Effector memory CD8-positive, alpha-beta T cell (primary cell): ENCODE measurements at regions not wholly inside any gene's neighbourhood (a gene's known extent, or its start where the extent isn't known, plus 50 kb on each side); places are given as distances from the start of the nearest gene placed in this dataset.

Experiments used
- ATAC-seq: fragments of 150-1000 bp; cut with Tn5 transposase; replicated peaks from 2 replicates; pipeline ENCODE4 v1.10.0; 2021; ENCODE audit warnings: mild to moderate bottlenecking, moderate library complexity
- DNase-seq, 3 experiments: peaks; one replicate each; pipeline ENCODE4 v3.0.0; 2021
- H3K27ac Mint-ChIP-seq, 2 donors: one replicate each; pipeline ENCODE4 v1.8.0; 2022; ENCODE audit warnings: mild to moderate bottlenecking in 2 of 2, mixed read lengths in 2 of 2, moderate library complexity in 2 of 2
- H3K27me3 Mint-ChIP-seq, 2 donors: one replicate each; pipeline ENCODE4 v1.8.0; 2022; ENCODE audit warnings: mixed read lengths in 2 of 2
- H3K36me3 Mint-ChIP-seq: one replicate; pipeline ENCODE4 v1.8.0; 2022; ENCODE audit warnings: mild to moderate bottlenecking, moderate library complexity, mixed read lengths; ENCODE audit not compliant: insufficient read depth
- H3K4me1 Mint-ChIP-seq, 2 donors: one replicate each; pipeline ENCODE4 v1.8.0; 2022; ENCODE audit warnings: low read depth in 2 of 2, mixed read lengths in 2 of 2
- H3K4me3 Mint-ChIP-seq, 2 donors: one replicate each; pipeline ENCODE4 v1.8.0; 2022; ENCODE audit warnings: mild to moderate bottlenecking in 2 of 2, mixed read lengths in 2 of 2, moderate library complexity in 2 of 2
- H3K9me3 Mint-ChIP-seq, 2 donors: one replicate each; pipeline ENCODE4 v1.8.0; 2022; ENCODE audit warnings: mixed read lengths in 2 of 2

DNA sequence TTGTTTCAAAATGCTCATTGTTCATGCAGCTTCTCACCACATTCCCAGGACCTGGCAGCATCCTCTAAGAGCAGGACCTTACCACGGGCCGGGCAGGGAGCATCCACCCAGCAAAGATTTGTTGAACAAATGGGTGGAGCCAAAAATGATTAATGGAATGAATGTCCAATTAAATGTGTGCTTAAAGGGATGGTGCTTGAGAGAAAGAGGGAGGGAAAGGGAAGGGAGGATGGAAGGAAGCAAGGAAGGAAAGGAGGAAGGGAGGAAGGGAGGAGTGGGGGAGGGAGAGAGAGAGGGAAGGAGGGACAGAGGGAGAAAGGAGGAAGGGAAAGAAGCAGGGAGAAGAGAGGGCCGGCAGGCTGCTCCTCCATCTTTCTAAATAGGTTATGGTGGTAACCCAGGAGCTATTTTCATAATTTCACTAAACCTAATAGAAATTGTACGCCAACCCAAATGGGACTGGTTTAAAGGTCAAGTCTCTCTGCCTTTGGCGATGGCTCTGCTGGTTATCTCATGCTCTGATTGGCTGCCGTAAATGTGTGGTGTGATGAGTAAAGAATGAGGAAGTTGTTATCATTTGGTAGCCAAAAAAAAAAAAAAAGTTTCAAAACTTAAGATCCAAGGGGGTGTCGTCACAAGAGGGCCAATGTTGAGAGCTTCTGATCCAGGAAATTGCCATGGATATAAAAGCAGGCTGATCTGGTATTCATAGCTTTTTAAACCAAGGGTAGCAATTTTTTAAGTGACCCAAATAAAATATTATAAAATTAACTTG, 126.7 kb upstream of the FOXF1 start:
- no peaks in the 10 kb centered on the region for H3K36me3 Mint-ChIP-seq
- H3K27ac Mint-ChIP-seq = no peak overlapping the region
- no peaks in the 10 kb centered on the region for H3K9me3 Mint-ChIP-seq
- H3K4me3 Mint-ChIP-seq = no peak overlapping the region
- no peaks in the 10 kb centered on the region for H3K4me1 Mint-ChIP-seq
- H3K27me3 Mint-ChIP-seq = peaks cover 25 to 78% of the 10 kb centered on the region in 2 donors
- ATAC-seq (no peak), DNase-seq (no peak)

DNA sequence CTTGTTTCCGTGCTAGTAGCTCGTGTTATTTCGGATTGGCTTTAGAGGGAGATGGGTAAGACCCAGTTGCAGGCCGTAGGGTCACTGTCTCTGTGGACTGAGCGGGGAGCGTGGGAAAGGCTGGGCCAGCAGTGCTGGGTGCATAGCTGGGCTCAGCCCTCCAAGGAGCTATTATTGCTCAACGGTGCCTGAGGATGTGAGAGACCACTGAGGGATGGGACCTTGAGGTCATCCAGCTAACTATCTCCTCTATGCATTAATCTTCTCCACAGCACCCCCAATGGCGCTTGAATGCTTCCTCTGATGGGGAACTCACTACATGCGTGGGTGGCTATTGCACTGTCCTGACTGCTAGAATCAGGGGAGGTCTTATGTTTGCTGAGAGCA, 126.1 kb upstream of the FOXF1 start:
- ATAC-seq = no peak
- Mint-ChIP-seq H3K27me3 (peaks cover 25 to 83% of the 10 kb centered on the region in 2 donors), H3K9me3 (no peaks in the 10 kb centered on the region), H3K4me3 (no peak overlapping the region), H3K27ac (no peak overlapping the region), H3K4me1 (no peaks in the 10 kb centered on the region), H3K36me3 (no peaks in the 10 kb centered on the region)
- DNase-seq = no peak

GRCh38 chr16:86384980-86385379, 125.3 kb upstream of the FOXF1 start:
- H3K4me1 Mint-ChIP-seq = no peaks in the 10 kb centered on the region
- H3K4me3 Mint-ChIP-seq = no peak overlapping the region
- H3K27ac Mint-ChIP-seq = no peak overlapping the region
- no peaks in the 10 kb centered on the region for H3K36me3 Mint-ChIP-seq
- DNase-seq (no peak), ATAC-seq (no peak)
- H3K27me3 Mint-ChIP-seq = peaks cover 25 to 83% of the 10 kb centered on the region in 2 donors
- no peaks in the 10 kb centered on the region for H3K9me3 Mint-ChIP-seq

- Mint-ChIP-seq H3K4me1 (no peaks in the 10 kb centered on the region), H3K27ac (no peak overlapping the region), H3K9me3 (no peaks in the 10 kb centered on the region), H3K4me3 (no peak overlapping the region), H3K27me3 (peaks cover 15 to 57% of the 10 kb centered on the region in 2 donors), H3K36me3 (no peaks in the 10 kb centered on the region)
- DNase-seq (no peak), ATAC-seq (no peak)
Observed at GRCh38 chr16:86387468-86388440, 122.6 kb upstream of the FOXF1 start.

GRCh38 chr16:86388976-86389375, 121.4 kb upstream of the FOXF1 start:
- H3K36me3 Mint-ChIP-seq = no peaks in the 10 kb centered on the region
- no peak overlapping the region for H3K4me3 Mint-ChIP-seq
- no peak for ATAC-seq
- no peak for DNase-seq
- no peaks in the 10 kb centered on the region for H3K4me1 Mint-ChIP-seq
- no peaks in the 10 kb centered on the region for H3K9me3 Mint-ChIP-seq
- no peak overlapping the region for H3K27ac Mint-ChIP-seq
- peaks cover 3 to 45% of the 10 kb centered on the region in 2 donors for H3K27me3 Mint-ChIP-seq

GRCh38 chr16:86389566-86390328, 120.6 kb upstream of the FOXF1 start:
- peaks cover 0 to 38% of the 10 kb centered on the region in 2 donors for H3K27me3 Mint-ChIP-seq
- no peaks in the 10 kb centered on the region for H3K36me3 Mint-ChIP-seq
- DNase-seq (no peak), ATAC-seq (no peak)
- H3K4me3 Mint-ChIP-seq = no peak overlapping the region
- no peak overlapping the region for H3K27ac Mint-ChIP-seq
- no peaks in the 10 kb centered on the region for H3K9me3 Mint-ChIP-seq
- H3K4me1 Mint-ChIP-seq = no peaks in the 10 kb centered on the region

- DNase-seq = no peak
- no peaks in the 10 kb centered on the region for H3K9me3 Mint-ChIP-seq
- H3K36me3 Mint-ChIP-seq = no peaks in the 10 kb centered on the region
- no peak overlapping the region for H3K4me3 Mint-ChIP-seq
- no peaks in the 10 kb centered on the region for H3K4me1 Mint-ChIP-seq
- ATAC-seq = no peak
- H3K27ac Mint-ChIP-seq = no peak overlapping the region
- peaks cover 0 to 32% of the 10 kb centered on the region in 2 donors for H3K27me3 Mint-ChIP-seq
Observed at GRCh38 chr16:86390335-86390734, 120.0 kb upstream of the FOXF1 start.

DNA sequence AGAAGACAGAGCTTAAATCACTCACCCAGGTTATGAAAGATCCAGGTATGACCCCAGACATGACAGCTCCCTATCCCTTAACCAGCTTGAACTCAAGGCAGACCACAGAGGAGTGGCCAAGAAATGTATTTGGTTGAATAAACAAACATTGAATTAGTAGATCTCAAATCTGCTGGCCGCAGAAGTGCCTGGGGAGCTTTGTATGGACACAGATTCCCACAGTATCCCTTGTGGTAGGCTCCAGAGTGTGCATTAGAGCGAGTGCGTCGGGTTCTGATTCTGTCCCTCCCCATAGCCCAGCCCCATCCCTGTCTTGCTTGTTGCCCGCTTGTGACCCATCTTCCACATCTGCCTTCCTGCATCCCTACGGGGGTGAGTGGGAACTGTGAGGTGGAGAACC, 118.8 kb upstream of the FOXF1 start:
- Mint-ChIP-seq H3K27me3 (peaks cover 0 to 20% of the 10 kb centered on the region in 2 donors), H3K4me1 (no peaks in the 10 kb centered on the region), H3K36me3 (no peaks in the 10 kb centered on the region), H3K9me3 (no peaks in the 10 kb centered on the region), H3K4me3 (no peak overlapping the region), H3K27ac (no peak overlapping the region)
- no peak for DNase-seq
- ATAC-seq = no peak

DNA sequence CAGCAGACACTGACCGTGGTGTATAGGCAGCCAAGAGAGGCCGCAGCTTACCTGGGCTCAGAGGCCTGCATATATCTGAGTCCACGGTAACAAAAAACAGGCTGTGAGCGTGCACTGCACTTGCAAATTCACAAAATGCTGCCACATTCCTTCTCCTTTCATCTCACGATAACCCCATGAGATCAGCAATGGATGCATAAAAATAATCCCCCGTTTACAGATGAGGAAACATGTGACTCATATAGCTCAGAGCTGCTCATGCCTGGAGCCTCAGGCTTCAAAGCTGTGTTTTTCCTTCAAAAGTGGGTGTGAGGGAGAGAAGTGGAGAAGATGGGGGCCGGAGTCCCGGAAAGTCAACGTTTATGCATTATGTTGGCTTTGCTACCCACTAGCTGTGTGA, 118.3 kb upstream of the FOXF1 start:
- no peaks in the 10 kb centered on the region for H3K36me3 Mint-ChIP-seq
- H3K4me1 Mint-ChIP-seq = no peaks in the 10 kb centered on the region

GRCh38 chr16:86392436-86393152, 117.7 kb upstream of the FOXF1 start:
- no peaks in the 10 kb centered on the region for H3K36me3 Mint-ChIP-seq
- H3K27ac Mint-ChIP-seq = no peak overlapping the region
- no peaks in the 10 kb centered on the region for H3K4me1 Mint-ChIP-seq
- ATAC-seq = no peak
- DNase-seq = no peak
- H3K4me3 Mint-ChIP-seq = no peak overlapping the region
- no peaks in the 10 kb centered on the region for H3K9me3 Mint-ChIP-seq
- H3K27me3 Mint-ChIP-seq = peaks cover 0 to 25% of the 10 kb centered on the region in 2 donors

More for the DNA sequence above, 118.3 kb upstream of the FOXF1 start:
- H3K27me3 Mint-ChIP-seq = peaks cover 0 to 22% of the 10 kb centered on the region in 2 donors
- no peak overlapping the region for H3K27ac Mint-ChIP-seq
- no peak overlapping the region for H3K4me3 Mint-ChIP-seq
- H3K9me3 Mint-ChIP-seq = no peaks in the 10 kb centered on the region
- ATAC-seq = no peak
- DNase-seq = no peak

GRCh38 chr16:86393907-86394626, 116.3 kb upstream of the FOXF1 start:
- Mint-ChIP-seq H3K4me3 (no peak overlapping the region), H3K36me3 (no peaks in the 10 kb centered on the region), H3K9me3 (no peaks in the 10 kb centered on the region), H3K27me3 (peaks cover 0 to 10% of the 10 kb centered on the region in 2 donors), H3K4me1 (no peaks in the 10 kb centered on the region), H3K27ac (no peak overlapping the region)
- ATAC-seq (no peak), DNase-seq (no peak)

- no peak overlapping the region for H3K27ac Mint-ChIP-seq
- DNase-seq (no peak), ATAC-seq (no peak)
- H3K9me3 Mint-ChIP-seq = no peaks in the 10 kb centered on the region
- no peaks in the 10 kb centered on the region for H3K4me1 Mint-ChIP-seq
- no peaks in the 10 kb centered on the region for H3K36me3 Mint-ChIP-seq
- peaks cover 0 to 9% of the 10 kb centered on the region in 2 donors for H3K27me3 Mint-ChIP-seq
- H3K4me3 Mint-ChIP-seq = no peak overlapping the region
Observed at GRCh38 chr16:86395477-86395876, 114.8 kb upstream of the FOXF1 start.
